Right lobe of liver (tissue), 6 donors: ENCODE measurements at regions not wholly inside any gene's neighbourhood (a gene's known extent, or its start where the extent isn't known, plus 50 kb on each side); places are given as distances from the start of the nearest gene placed in this dataset.

Experiments
- ATAC-seq, 4 donors: fragments of 200-7000 bp; cut with Tn5 transposase; one replicate each; pipeline ENCODE4 v1.9.1; 2020; ENCODE audit warnings: mild to moderate bottlenecking in 4 of 4, moderate library complexity in 4 of 4
- DNase-seq, 3 donors: peaks; one replicate each; pipeline ENCODE4 v3.0.0-alpha.2; 2020
- H3K27ac ChIP-seq, 3 donors: fragments of 200-600 bp; one replicate each; pipeline ENCODE4 v1.8.0; 2022
- H3K27me3 ChIP-seq, 2 donors: fragments of 200-600 bp; one replicate each; pipeline ENCODE4 v1.8.0; 2022
- H3K36me3 ChIP-seq, 4 donors: fragments of 200-600 bp; sonication (generic) in 1 of 4; one replicate each; pipeline versions ENCODE4 v1.5.1 to v1.8.0; 2017 to 2022; ENCODE audit warnings: control low read depth in 1 of 4
- H3K4me1 ChIP-seq, 4 donors: fragments of 200-600 bp; sonication (generic) in 1 of 4; one replicate each; pipeline versions ENCODE4 v1.5.1 to v1.8.0; 2017 to 2022; ENCODE audit warnings: control low read depth in 1 of 4
- H3K4me3 ChIP-seq, 3 donors: fragments of 200-600 bp; one replicate each; pipeline ENCODE4 v1.8.0; 2022
- H3K9me3 ChIP-seq, 4 donors: fragments of 200-600 bp; sonication (generic) in 1 of 4; one replicate each; pipeline versions ENCODE4 v1.5.1 to v1.8.0; 2017 to 2022; ENCODE audit warnings: control low read depth in 1 of 4
- POLR2A ChIP-seq: fragments of 450-650 bp; IDR thresholded peaks from one replicate; pipeline ENCODE4 v1.6.1; 2017; ENCODE audit warnings: antibody characterized with exemption, mild to moderate bottlenecking
- WGBS: methylation state at CpG from one replicate; pipeline ENCODE4 v1.1.6; 2018; ENCODE audit warnings: low coverage, low lambda C conversion rate; ENCODE audit not compliant: insufficient coverage; ENCODE audit errors: missing lambda C conversion rate; 5-methylcytosine and 5-hydroxymethylcytosine counted together
- intact Hi-C, 2 donors: fragments of 100-400 bp; cut with DNase I; formaldehyde crosslinking; loops; one replicate each; pipeline versions ENCODE4 v1.11.2 to v1.14.1; 2022
- TF ChIP-seq, protein P1 (sequence below), 4 donors: fragments of 200-600 bp in 3 of 4; fragments of 450-650 bp in 1 of 4; IDR thresholded peaks; one replicate each; pipeline versions ENCODE4 v1.5.1 to v1.8.0; 2016 to 2022; ENCODE audit warnings: antibody characterized with exemption in 4 of 4, mild to moderate bottlenecking in 2 of 4
- donor health status: DM: no; HTN: yes; CAD: no.
- donor health status: DM: no; HTN: no; CAD: no.
- donor health status: DM: no; HTN: no; CAD: no.
- donor health status: DM: no; HTN: yes; CAD: no.
- donor health status: DM: no; HTN: yes; CAD: no.

DNA sequence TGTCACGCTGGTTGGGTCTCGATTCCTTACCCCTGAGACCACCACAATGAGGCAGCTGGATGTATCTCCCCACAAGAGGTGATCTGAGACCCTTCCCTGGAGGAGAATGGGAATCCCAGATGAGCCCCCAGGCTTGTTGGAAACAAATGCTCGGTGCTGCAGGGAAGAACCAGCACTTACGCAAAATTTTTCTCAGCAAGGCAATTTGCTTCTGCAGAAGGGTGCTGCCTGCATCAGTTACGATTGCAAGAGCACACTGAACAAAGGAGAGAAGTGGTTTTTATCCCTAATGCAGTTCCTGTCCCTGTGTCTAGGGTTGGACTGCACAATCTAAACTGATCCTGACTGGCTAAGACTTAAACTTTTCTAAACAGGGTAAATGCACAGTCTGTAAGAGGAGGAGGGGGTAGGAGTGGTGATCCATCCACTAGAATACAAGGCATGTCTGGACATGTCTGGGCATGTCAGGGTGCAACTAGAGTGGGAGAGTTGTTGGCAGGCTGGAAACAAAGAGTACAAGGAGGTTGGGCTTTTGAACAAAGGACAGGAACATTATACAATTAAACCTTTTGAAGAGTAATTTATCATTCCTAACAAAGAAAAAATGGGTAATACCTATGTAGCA is 114.9 kb upstream of the FAM3C start:
- H3K27me3 ChIP-seq, result no peaks in the 10 kb centered on the region
- H3K27ac ChIP-seq, result no peak overlapping the region
- 83% methylated on average over 5 of the region's 5 CpGs for WGBS
- H3K4me1 ChIP-seq, result no peaks in the 10 kb centered on the region
- no peak overlapping the region for H3K4me3 ChIP-seq
- TF ChIP-seq, protein P1, sequence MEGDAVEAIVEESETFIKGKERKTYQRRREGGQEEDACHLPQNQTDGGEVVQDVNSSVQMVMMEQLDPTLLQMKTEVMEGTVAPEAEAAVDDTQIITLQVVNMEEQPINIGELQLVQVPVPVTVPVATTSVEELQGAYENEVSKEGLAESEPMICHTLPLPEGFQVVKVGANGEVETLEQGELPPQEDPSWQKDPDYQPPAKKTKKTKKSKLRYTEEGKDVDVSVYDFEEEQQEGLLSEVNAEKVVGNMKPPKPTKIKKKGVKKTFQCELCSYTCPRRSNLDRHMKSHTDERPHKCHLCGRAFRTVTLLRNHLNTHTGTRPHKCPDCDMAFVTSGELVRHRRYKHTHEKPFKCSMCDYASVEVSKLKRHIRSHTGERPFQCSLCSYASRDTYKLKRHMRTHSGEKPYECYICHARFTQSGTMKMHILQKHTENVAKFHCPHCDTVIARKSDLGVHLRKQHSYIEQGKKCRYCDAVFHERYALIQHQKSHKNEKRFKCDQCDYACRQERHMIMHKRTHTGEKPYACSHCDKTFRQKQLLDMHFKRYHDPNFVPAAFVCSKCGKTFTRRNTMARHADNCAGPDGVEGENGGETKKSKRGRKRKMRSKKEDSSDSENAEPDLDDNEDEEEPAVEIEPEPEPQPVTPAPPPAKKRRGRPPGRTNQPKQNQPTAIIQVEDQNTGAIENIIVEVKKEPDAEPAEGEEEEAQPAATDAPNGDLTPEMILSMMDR (IDR thresholded peaks at IDR 0.05), result no peak
- no peak for TF ChIP-seq POLR2A
- no peaks in the 10 kb centered on the region for H3K36me3 ChIP-seq
- intact Hi-C loops, result no loop called here
- DNase-seq, result no peak
- no peak for ATAC-seq
- peaks cover 0 to 2% (median 0%) of the 10 kb centered on the region in 4 donors for H3K9me3 ChIP-seq

DNA sequence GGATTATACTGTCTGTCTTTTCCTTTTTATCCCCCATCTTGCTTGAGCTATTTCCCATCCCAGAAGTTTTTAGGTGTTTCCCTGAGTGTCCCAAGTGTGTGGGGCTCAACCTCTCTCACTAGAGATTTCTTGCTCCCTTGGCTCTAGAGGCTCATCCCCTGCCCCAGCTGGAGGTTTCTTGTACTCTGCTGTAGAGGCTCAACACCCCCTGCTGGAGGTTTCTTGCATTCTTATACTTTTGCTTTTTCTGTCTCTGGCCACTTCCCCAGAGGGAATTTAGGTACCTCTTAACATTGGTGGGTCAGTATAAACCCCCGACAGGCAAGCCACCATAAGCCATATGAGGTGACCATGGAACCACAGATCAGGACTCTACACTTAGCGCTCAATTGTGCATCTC is 114.2 kb upstream of the FAM3C start:
- Histone ChIP-seq H3K27me3 (no peaks in the 10 kb centered on the region), H3K4me1 (no peaks in the 10 kb centered on the region), H3K9me3 (peaks cover 0 to 2% (median under 1%) of the 10 kb centered on the region in 4 donors), H3K4me3 (no peak overlapping the region), H3K36me3 (no peaks in the 10 kb centered on the region), H3K27ac (no peak overlapping the region)
- ATAC-seq (no peak), DNase-seq (no peak)
- 78% methylated on average over 2 of the region's 2 CpGs for WGBS
- TF ChIP-seq, protein P1 (IDR thresholded peaks at IDR 0.05), result peak in 1 of 4 donors; percentile 26
- no peak for TF ChIP-seq POLR2A
- intact Hi-C loops, result no loop called here

DNA sequence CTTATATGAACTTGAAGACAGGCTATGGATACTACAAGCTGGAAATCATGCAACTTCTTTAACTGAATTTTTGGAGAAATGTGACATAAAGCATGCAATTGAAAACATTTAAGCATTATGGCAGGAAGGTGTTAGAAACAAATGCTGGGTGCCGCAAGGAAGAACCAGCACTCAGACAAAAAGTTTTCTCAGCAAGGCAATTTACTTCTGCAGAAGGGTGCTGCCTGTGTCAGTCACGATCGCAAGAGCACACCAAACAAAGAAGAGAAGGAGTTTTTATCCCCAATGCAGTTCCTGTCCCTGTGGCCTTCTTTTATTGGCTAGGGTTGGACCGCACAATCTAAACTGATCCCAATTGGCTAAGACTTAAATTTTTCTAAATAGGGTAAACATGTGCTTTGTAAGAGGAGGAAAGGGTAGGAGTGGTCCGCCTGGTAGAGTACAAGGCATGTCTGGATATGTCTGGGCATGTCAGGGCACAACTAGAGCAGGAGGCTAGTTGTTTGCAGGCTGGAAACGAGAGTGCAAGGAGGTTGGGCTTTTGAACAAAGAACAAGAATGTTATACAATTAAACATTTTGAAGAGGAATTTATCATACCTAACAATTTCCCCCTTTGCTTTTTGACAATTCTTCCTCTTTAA is 109.6 kb upstream of the FAM3C start:
- H3K27ac ChIP-seq, result no peak overlapping the region

DNA sequence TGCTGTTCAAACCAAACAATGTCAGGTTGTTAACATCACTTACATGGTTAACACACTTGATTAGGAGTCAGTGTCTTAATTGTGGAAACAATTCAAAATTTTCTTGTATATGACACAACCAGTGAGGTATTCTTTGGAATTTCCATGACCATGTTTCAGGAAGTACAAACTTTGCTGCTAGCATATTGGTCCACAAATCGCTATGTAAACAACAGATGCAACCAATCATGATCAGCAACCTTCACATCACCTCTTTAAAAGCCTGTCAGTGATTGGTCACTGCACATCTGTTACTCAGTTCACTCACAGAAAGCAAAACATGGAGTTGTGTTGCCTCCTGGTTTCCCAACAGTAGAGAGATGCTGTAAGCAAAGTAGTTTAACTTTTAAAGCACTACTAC is 108.9 kb upstream of the FAM3C start:
- intact Hi-C loops, result no loop called here

More for the DNA sequence above, 109.6 kb upstream of the FAM3C start:
- TF ChIP-seq POLR2A, result no peak
- TF ChIP-seq, protein P1 (IDR thresholded peaks at IDR 0.05), result no peak
- no peak for DNase-seq
- H3K4me3 ChIP-seq, result no peak overlapping the region
- no peaks in the 10 kb centered on the region for H3K27me3 ChIP-seq
- H3K36me3 ChIP-seq, result no peaks in the 10 kb centered on the region
- no peaks in the 10 kb centered on the region for H3K4me1 ChIP-seq
- peaks cover 0 to 5% (median 0%) of the 10 kb centered on the region in 4 donors for H3K9me3 ChIP-seq
- intact Hi-C loops, result no loop called here
- WGBS, result 57% methylated on average over 6 of the region's 6 CpGs
- ATAC-seq, result no peak

More for the DNA sequence above, 108.9 kb upstream of the FAM3C start:
- ATAC-seq, result no peak
- Histone ChIP-seq H3K27me3 (no peaks in the 10 kb centered on the region), H3K4me1 (no peaks in the 10 kb centered on the region), H3K4me3 (no peak overlapping the region), H3K27ac (no peak overlapping the region), H3K9me3 (peaks cover 0 to 5% (median 0%) of the 10 kb centered on the region in 4 donors), H3K36me3 (no peaks in the 10 kb centered on the region)
- TF ChIP-seq, protein P1 (IDR thresholded peaks at IDR 0.05), result no peak
- TF ChIP-seq POLR2A, result no peak
- 40% methylated on average over 1 of the region's 1 CpG for WGBS
- DNase-seq, result no peak
